ENCODE measurements at regions not wholly inside any gene's neighbourhood (a gene's known extent, or its start where the extent isn't known, plus 50 kb on each side); places are given as distances from the start of the nearest gene placed in this dataset.
"Not testable (repeated sequence)": the region's sequence is repeated elsewhere in the genome, so short reads cannot be mapped to it uniquely, and the experiment has no call there.

GRCh38 chr7:9919-10318 is 182.5 kb upstream of the FAM20C start:
- not testable (repeated sequence) for DNase-seq

GRCh38 chr7:32565-33280 is 159.6 kb upstream of the FAM20C start:
- DNase-seq = not testable (repeated sequence)

GRCh38 chr7:35121-35541 is 157.2 kb upstream of the FAM20C start:
- DNase-seq = not testable (repeated sequence)

- DNase-seq = not testable (repeated sequence)
Observed at GRCh38 chr7:36539-36938, 155.8 kb upstream of the FAM20C start.

GRCh38 chr7:37656-38055 is 154.7 kb upstream of the FAM20C start:
- DNase-seq = not testable (repeated sequence)

GRCh38 chr7:38444-38843 is 153.9 kb upstream of the FAM20C start:
- not testable (repeated sequence) for DNase-seq

GRCh38 chr7:39984-40740 is 152.2 kb upstream of the FAM20C start:
- not testable (repeated sequence) for DNase-seq

GRCh38 chr7:40799-41750 is 151.3 kb upstream of the FAM20C start:
- no peak for DNase-seq

GRCh38 chr7:41917-42565 is 150.3 kb upstream of the FAM20C start:
- no peak for DNase-seq

GRCh38 chr7:43791-44540 is 148.4 kb upstream of the FAM20C start:
- no peak for DNase-seq

GRCh38 chr7:44541-44896 is 147.9 kb upstream of the FAM20C start:
- DNase-seq = no peak

- no peak for DNase-seq
Observed at GRCh38 chr7:45106-46090, 147.0 kb upstream of the FAM20C start.

- no peak for DNase-seq
Observed at GRCh38 chr7:46123-46829, 146.1 kb upstream of the FAM20C start.

GRCh38 chr7:46830-47140 is 145.6 kb upstream of the FAM20C start:
- no peak for DNase-seq

- no peak for DNase-seq
Observed at GRCh38 chr7:51456-52068, 140.8 kb upstream of the FAM20C start.

GRCh38 chr7:52100-52499 is 140.3 kb upstream of the FAM20C start:
- no peak for DNase-seq

- DNase-seq = no peak
Observed at GRCh38 chr7:53531-53930, 138.8 kb upstream of the FAM20C start.

- DNase-seq = no peak
Observed at GRCh38 chr7:54615-55014, 137.8 kb upstream of the FAM20C start.

- DNase-seq = no peak
Observed at GRCh38 chr7:55690-56248, 136.6 kb upstream of the FAM20C start.
